Jurkat, Clone E6-1 (cell line): ENCODE measurements at regions not wholly inside any gene's neighbourhood (a gene's known extent, or its start where the extent isn't known, plus 50 kb on each side); places are given as distances from the start of the nearest gene placed in this dataset.
"Not testable (repeated sequence)": the region's sequence is repeated elsewhere in the genome, so short reads cannot be mapped to it uniquely, and the experiment has no call there.

Experiments used
- DNase-seq: peaks from one replicate; pipeline ENCODE4 v3.0.0-alpha.2; 2011; ENCODE audit warnings: low read depth, low spot score
- H3K4me3 ChIP-seq: 2 replicates; pipeline ENCODE4 v1.5.1; 2011; ENCODE audit warnings: mild to moderate bottlenecking, low read length, control low read depth, moderate library complexity

DNA sequence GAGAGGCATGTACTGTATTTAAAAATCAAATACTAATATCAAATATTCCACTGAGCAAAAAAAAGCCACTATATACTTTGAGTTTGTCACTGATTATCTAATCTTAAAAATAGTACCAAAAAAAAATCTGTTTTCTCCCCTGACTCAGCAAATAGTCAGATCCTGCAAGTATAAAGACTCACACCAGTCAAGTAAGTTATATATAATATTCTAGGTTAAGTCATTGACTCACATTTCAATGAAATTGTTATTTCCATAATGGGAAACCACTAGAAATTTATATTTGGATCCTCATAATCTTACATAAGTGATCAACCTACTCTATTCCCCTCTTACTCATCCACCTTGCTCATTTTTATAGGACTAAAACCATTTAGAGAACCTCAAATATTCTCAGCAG, 447.2 kb upstream of the MEF2C start:
- no peak for DNase-seq
- no peak overlapping the region for H3K4me3 ChIP-seq

DNA sequence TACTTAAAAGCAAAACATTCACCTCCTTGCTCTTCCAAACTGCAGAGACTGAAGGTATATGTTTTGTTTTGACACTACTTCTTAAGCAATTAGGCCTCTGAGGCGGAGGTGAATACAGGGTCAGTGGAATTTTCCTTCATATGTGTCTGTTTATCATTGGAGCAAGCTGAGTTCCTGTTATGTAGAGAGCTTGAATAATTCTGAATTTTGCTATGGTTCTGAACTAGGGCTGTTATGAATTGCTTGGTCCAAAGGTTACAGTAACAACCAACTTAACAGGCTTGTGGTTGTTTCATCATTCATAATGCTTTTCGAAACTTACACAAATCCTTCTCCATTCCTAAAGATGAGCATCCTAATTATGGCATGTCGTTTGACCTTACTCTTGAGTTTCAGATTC, 444.6 kb upstream of the MEF2C start:
- DNase-seq: no peak

DNA sequence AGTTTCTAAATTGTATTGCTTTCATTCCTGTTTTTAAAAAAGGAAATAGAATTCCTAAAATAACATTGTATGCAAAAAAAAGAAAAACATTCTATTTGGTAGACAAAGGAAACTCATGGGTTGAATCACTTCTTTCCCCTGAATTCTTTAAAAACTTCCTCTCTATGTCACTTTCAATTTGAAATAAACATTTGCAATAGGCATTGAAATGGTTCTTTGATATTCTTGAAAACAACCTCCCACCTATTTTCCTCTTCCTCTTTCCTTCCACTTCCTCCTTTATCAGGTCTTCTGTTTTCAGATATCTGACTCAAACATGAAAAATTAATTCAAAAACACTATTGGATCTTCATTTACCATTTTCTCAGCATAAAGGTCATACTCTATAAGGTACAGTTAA, 442.0 kb upstream of the MEF2C start:
- no peak overlapping the region for H3K4me3 ChIP-seq
- no peak for DNase-seq

More for the DNA sequence above, 444.6 kb upstream of the MEF2C start:
- H3K4me3 ChIP-seq: no peak overlapping the region

DNA sequence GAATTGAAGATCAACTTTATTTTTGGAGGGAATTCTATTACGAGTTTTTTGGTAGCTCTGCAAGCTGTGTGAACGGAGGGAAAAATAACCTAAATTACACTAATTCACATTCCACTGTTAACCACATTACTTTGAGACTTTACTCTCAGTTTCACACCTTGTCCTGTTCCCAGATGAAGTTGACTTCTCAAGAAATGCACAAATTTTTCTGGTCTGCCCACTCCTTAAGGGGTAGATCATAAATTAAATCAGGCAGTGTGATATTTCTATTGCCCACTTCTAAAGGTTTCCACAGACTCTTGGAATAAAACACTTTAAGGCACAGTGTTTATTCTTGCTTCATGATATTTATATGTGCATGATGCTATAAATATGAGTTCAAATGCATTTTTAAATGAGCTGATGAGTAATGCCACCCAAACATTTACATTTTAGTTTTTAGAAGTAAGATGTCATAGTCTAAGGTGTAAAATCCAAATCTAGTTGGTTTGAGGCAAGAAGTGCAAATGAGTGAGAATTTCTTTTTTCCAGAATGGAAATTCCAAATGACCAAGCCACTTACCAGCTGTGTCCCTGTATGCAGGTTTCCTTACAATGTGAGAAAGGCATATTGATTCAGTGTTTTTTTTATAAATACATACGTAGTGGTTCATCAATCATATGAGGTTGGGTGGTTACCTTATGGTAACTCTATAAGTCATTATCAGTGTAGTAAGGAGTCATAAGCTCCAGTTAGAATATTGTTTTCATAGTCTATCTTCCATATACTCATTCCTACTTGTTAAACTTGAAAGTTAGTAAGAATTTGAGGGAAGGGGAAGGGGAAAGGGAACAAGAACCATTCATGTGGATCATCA, 437.7 kb upstream of the MEF2C start:
- DNase-seq: no peak
- no peak overlapping the region for H3K4me3 ChIP-seq

DNA sequence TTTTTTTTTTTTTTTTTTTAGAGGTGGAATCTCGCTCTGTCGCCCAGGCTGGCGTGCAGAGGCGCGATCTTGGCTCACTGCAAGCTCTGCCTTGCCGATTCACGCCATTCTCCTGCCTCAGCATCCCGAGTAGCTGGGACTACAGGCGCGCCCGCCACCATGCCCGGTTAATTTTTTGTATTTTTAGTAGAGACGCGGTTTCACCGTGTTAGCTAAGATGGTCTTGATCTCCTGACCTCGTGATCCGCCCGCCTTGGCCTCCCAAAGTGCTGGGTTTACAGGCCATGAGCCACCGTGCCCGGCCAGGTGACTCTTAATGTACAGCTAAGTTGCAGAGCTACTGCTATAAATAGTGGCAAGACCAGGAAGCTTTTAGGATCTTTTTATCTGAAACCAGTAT, 434.9 kb upstream of the MEF2C start:
- not testable (repeated sequence) for DNase-seq

DNA sequence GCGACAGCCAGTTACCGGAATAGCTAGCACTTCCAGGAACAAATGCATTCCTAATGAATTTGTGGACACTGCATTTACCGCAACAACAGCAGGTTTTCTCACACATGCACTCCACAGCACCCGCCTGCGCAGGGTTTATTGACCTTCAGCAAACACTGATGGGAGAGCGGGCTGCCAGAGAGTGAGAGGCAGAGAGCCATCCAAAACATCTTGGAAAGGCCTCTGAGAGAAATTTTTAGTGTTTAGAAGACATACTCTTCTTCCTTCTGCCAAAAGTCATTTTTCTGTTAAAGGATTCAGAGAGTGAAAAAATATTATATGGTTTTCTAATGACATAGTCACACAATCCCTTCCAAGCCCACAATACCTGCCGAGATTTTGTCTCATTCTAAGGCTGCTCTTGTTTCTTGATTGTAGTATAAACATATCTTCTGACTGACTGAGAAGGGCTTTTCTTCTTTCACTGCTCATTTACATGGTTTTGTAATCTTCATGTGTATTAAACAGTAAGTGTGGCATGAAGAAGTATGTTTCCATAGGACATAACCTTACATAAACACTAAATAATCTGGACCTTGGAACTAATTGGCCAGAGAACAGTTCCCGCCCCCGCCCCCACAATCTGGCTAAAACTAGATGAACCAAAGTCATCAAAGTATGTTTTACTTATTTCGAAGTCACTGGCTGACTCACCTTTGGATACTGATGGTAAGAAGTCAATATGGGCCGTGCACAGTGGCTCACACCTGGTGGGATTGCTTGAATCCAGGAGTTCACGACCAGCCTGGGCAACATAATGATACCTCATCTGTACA, 432.5 kb upstream of the MEF2C start:
- DNase-seq: no peak
- H3K4me3 ChIP-seq: no peak overlapping the region

More for the DNA sequence above, 434.9 kb upstream of the MEF2C start:
- H3K4me3 ChIP-seq: not testable (repeated sequence)

DNA sequence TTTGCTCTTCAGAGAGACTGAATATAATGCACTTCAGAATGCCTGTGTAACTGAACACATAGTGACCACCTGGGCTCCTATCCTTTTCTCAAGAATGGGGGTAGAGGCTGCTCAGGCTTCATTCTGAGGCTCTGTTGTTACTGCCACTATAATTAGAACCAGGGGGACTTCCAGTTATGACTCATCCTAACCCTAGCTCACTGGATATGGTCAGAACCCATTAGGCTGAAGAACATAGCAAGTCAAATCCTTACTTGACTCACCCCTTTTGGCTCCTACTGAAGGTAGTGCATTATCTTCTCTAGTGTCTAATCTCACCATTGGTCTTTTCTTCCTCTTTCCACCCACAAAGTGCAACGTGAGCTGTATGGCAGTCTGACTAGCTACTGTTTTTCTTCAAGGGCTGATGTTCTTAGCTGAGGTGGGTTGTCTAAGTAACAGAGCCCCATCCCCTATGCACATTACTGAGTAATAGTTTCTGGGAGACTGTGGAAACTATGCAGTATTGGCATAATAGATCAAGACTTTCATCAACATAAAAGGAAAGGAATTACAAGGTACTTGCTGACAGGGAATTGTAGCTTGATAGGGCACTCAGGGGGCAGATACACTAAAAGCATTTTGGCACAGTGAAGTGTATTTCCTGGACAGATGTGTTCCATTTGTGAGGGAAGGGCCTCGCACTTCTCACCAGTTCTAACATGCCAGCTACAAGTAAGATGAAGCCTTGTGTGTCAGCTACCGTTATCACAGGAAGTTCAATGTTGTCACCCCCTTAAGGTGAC, 431.0 kb upstream of the MEF2C start:
- no peak overlapping the region for H3K4me3 ChIP-seq
- peak; percentile 15 for DNase-seq

DNA sequence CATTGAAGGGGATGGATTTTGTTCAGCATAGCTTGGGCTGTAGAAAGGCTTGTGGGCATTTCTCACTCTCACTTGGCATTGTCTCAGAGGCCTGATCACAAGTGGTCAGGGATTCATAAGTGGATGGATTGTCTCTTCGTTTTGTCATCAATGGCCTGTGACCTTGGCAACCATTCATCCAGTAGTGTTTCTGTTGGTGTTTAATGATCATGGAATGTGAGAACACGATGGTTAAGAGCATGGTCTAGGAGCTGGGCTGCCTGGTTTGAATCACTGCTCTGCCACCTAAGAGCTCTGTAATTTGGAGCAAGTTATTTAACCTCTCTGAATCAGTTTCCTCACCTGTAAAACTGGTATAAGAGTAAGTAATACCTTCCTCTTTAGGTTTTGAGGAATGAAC, 430.1 kb upstream of the MEF2C start:
- DNase-seq: no peak

DNA sequence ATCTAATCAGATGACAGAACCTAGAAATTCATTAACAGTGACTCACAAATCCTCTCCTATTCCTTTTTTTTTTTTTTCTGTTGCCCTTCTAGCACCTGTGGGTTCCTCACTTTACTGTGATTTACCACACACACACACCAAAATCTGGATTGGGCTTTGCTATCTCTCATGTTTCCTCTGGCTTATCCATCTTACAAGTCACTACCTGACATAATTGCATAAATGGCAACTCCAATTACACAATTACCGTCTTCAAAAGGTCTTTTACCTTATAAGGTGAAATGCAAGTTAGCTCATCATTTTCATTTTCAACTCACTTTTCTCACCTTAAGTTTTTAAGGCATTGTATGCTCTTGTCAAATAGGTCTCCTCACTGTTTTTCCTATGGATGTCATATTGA, 426.3 kb upstream of the MEF2C start:
- no peak for DNase-seq

More for the DNA sequence above, 430.1 kb upstream of the MEF2C start:
- no peak overlapping the region for H3K4me3 ChIP-seq

DNA sequence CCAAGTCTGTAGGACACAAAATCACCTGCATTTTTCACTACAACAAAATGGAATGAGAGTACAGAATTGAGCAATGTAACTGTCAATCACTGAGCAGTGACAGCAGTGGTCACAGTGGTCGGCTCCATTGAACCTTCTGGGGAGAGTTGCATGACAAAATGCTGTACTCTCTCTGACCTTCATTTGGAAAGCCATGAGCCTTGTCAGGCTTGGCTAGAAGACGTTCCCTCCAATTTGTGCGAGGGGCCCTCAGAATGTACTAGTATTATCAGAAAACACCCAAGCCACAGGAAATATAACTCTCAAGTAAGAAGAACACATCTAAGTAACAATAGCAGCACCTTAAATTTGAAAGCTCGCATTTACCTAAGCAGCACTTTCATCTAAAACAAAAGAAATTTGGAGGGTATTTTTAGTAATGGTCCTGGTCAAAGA, 425.6 kb upstream of the MEF2C start:
- H3K4me3 ChIP-seq: no peak overlapping the region
- DNase-seq: no peak

More for the DNA sequence above, 426.3 kb upstream of the MEF2C start:
- H3K4me3 ChIP-seq: no peak overlapping the region

DNA sequence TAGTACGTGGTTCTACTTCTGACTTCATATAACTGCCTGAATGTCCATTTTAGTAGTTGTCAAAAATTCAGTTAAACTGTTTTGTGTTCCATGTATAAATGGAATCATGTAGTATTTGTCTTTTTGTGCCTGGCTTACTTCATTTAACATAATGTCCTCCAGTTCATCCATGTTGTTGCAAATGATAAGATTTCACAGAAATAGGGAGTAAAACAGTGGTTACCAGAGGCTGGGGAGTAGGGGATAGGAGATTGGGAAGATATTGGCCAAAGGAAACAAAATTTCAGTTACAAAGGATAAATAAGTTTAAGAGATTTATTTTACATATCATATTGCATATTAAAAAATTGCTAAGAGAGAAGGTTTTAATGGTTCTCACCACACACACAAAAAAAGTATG, 425.0 kb upstream of the MEF2C start:
- H3K4me3 ChIP-seq: no peak overlapping the region
- DNase-seq: no peak

DNA sequence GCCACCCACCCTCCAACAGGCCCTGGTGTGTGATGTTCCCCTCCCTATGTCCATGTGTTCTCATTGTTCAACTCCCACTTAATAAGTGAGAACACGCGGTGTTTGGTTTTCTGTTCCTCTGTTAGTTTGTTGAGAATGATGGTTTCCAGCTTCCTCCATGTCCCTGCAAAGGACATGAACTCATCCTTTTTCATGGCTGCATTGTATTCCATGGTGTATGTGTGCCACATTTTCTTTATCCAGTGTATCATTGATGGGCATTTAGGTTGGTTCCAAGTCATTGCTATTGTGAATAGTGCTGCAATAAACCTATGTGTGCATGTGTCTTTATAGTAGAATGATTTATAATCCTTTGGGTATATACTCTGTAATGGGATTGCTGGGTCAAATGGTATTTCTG, 424.2 kb upstream of the MEF2C start:
- H3K4me3 ChIP-seq, DNase-seq: not testable (repeated sequence)

DNA sequence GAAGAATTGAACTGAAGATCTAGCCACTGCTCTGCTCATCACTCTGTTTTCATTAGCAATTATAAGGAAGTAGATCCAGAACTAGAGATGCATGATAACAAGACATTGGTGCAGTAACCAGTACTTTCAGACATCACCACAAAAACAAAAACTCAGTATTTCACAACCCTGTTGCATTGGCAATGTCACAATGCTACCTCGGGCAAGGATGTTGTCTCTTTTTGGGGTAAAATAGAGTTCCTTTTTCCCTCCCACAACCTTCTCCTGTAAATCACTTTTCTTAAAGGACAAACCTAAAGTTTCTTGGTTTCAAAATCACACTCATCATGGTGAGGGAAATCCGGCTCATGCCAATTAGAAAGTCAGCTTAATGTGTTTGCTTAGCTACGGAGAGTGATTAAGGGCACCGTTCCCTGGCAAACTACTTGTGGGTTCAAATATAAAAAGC, 420.1 kb upstream of the MEF2C start:
- DNase-seq: no peak
- H3K4me3 ChIP-seq: no peak overlapping the region

DNA sequence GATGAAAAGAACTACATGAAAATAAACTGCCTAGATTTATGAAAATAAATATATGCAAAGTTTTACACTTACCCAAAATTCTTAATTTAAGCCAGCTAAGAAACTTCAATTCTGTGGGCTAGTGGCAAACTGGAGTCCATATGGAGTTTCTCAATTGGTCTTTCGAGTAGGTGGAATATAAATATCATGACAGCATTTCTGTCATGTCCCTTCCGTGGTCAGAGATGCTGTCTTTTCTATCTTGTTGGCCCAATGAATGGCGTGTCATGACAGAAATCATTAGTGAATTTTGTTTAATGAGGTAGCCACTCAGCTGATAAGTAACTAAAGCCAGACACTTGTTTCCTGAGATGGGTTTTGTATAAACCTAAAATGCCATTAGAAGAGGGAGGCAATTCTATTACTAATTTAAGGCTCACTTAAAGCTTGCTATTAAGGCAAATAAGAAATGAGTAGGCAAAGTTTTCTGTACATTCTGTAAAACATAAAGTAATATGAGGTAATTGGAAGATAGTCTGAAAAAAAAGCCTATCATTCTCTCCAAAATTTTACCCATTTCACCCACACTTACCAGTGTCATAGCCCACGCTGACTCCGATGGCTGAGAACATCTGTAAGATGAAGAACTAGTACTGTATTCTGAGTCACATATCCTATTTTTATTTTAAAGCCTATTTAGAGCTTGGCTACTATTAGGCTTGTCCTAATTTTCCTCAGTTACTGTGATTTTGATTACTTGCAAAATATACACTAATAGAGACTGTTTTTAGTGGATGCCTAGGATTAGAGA, 419.3 kb upstream of the MEF2C start:
- H3K4me3 ChIP-seq: no peak overlapping the region
- no peak for DNase-seq

DNA sequence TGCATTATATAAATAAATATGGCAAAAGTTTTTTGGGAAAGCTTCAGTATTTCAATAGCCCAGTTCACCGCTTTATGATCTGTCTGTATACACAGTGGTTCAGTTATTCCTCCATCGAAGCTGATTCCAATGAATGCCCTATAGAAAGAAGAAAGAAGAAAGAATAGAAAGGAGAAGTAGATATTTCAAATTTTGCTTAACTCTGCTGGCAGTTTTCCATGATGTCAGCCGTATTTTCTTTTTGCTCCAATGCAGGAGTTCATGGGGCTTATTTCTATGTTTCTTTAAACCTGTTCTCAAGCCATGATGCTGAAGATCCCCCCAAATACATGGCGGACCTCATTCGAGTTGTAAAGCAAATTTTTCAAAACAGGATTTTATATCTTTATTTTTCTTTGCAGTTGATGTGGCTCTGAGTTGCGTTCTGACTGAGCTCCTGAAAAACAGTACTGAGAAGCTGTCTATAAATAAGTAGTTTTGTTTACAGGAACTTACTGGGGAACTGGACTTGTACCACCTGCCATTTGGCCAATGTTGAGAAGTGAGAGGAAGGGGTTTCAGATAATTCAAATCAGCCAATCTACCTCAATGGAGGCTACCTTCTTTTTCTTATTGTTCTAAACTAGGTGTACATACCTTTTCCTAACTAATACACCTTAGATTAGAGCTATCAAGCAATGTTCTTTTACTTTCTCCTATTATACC, 418.5 kb upstream of the MEF2C start:
- DNase-seq: no peak
- H3K4me3 ChIP-seq: no peak overlapping the region

DNA sequence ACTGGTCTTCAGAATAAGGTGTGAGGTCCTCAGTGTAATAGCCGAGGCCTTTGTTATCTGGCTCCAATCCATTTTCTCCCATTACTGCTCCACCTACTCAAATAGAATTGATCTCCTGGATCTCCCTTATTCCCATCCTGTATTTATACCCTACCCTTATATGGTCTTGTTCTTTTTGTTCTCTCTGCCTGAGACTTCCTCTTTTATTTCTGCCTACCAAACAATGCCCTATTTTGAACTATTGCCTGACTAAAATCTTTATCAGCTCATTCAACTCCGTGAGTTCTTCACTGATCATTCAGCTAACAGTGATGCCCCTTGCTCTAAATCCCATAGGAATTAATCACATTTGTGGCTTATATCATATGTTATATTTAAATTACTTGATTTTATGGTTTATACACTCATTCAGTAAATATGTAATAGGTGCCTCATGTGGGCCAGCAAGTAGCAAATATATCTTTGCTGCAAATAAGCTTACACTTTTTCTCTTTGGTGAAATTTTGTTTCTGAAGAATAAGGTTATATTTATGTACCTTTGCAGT, 417.5 kb upstream of the MEF2C start:
- no peak for DNase-seq
- no peak overlapping the region for H3K4me3 ChIP-seq

DNA sequence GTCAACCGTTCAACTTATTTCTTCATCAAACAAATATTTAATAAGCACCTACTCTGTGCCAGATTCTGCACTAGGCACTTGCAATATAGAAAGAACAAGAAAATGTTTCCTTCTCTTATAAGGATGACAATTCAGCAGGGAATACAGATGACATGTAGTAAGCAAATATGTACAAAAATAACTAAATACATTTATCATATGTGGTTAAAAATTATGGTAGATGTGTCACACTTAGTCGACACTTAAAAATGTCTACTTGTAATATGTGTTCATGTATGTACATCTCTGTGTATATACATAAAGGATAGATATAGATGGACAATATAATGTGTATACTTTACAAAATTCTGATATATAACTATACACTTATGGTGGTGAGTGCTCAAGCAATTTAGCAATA, 417.0 kb upstream of the MEF2C start:
- DNase-seq: no peak
- no peak overlapping the region for H3K4me3 ChIP-seq

DNA sequence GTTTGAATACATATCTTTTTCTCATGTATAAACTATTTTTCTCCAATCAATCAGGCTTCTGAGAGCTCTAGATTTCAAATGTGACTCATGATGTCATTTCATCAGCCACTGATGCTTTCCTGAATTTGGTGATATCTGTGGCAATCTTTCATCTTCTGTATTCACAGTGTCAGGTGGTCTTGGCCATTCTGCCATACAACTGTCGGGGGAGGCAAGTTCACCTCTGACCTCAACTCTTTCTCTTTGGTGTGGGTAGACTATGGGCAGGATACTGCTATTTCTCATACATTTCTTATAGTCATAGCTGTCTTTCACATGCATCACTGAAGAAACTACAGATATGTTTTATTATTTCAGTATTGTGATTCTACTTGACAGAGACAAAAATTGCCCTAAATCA, 414.1 kb upstream of the MEF2C start:
- DNase-seq: no peak

More for the DNA sequence above, 414.1 kb upstream of the MEF2C start:
- no peak overlapping the region for H3K4me3 ChIP-seq
